Activated CD8-positive, alpha-beta memory T cell treated with anti-CD3 and anti-CD28 coated beads, Interleukin-2, amount 50 U/mL, for 4 hours (primary cell): ENCODE measurements at regions not wholly inside any gene's neighbourhood (a gene's known extent, or its start where the extent isn't known, plus 50 kb on each side); places are given as distances from the start of the nearest gene placed in this dataset.
"Not testable (repeated sequence)": the region's sequence is repeated elsewhere in the genome, so short reads cannot be mapped to it uniquely, and the experiment has no call there.

Source experiments
- DNase-seq: peaks from one replicate; pipeline ENCODE4 v3.0.0-alpha.2; 2020

DNA sequence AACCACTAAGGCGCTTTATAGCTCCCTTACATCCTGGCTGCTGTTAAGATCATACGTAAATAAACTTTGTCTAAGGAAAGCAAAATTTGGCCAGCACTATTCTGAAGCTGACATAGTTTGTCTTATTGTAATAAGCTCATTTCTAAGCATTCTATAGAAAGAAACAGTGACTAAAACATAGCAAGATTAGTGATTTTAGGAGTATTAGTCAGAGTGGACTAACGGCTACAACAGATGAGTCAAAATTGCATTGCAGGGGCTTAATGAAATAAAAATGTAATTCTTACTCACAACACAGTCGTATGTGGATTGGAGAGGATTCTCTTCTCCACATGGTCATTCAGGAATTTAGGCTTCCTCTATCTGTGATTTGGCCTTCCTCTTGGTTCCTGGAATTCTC, 347.6 kb downstream of the GADD45G start:
- no peak for DNase-seq

DNA sequence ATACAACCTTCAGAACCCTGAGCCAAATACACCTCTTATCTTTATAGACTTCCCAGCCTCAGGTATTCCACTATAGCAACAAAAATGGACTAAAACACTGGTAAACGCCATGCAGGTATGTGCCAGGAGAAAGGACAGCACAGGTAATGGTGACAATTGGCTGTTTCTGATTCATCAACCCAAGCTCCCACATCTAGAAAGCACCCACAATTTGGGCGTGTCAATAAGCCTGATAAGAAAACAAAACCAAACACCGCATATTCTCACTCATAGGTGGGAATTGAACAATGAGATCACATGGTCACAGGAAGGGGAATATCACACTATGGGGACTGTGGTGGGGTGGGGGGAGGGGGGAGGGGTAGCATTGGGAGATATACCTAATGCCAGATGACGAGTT, 348.5 kb downstream of the GADD45G start:
- DNase-seq: not testable (repeated sequence)

DNA sequence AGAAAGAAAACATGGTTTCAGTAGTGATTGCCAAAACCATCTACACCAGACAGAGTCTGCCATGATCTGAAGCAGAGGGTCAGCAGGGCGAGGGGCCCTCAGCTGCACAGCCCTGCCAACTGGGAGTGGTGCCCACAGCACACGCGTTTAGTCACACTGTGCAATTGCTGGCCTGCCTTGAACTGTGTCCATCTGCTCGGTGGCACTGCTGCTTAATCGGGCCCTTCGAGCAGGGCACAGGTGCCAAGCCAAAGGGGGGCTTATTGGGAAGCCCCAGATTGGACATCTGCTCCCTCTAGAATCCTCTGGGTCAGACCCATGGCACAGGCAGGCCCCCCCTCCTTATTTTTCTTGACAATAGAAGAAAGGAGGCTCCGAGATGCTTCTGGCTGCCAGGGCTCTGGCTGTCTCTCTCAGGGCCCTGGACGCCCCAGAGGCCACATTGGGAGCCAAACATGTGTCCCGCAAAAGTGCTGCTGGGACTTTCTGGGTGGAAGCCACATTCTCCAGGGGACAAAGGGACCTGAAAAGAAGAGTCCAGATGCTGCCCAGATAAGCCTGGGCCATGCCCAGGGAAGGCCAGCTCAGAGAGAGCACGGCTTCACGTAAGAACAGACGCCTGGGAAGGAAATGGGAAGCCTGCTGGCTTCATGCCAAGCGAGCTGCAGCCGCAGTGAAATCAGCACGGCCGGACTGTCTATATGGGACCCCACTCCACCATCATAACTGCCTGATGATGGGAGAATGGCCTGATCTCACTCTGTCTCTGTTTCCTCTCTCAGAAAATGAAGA, 349.2 kb downstream of the GADD45G start:
- DNase-seq: no peak

DNA sequence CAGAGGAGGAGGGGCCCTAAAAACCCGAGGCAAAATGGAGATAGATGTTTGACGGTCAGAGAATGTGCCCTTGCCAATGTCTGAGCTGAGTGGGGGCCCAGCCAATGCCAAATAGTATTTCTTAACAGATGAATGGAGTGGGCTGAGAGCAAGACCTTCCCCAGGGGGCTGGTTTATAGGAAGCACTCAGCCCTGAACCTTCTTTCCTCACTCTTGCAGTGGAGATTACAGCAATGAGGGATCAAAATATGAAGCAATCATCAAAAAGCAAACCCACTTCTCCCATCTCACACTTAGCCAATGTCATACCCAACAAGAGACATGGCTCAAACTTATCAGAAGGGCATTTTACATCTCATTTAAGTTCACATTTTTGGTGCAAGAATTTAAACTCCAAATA, 350.3 kb downstream of the GADD45G start:
- DNase-seq: no peak

GRCh38 chr9:89955626-89956025, 350.8 kb downstream of the GADD45G start:
- no peak for DNase-seq

GRCh38 chr9:89956331-89956730, 351.5 kb downstream of the GADD45G start:
- no peak for DNase-seq

GRCh38 chr9:89956907-89957306, 352.1 kb downstream of the GADD45G start:
- no peak for DNase-seq

DNA sequence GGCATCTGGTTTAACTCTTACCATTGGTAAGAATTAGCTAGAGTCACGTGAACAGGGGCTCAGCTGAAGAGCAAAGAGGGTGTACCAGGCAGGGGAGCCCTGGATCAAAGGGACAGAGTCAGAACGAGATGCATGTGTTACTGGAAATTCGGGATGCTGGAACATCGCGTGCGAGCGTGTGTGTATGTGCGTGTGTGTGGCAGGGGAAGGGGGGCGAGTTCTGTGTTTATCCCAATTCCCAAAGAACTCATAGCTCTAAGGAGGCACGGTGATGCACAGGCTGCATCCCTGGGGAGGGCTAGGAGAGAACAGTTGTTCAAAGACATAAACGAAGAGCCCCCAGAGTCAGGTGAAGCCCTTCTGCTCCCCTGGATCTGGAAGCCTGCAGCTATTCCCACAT, 353.3 kb downstream of the GADD45G start:
- no peak for DNase-seq

DNA sequence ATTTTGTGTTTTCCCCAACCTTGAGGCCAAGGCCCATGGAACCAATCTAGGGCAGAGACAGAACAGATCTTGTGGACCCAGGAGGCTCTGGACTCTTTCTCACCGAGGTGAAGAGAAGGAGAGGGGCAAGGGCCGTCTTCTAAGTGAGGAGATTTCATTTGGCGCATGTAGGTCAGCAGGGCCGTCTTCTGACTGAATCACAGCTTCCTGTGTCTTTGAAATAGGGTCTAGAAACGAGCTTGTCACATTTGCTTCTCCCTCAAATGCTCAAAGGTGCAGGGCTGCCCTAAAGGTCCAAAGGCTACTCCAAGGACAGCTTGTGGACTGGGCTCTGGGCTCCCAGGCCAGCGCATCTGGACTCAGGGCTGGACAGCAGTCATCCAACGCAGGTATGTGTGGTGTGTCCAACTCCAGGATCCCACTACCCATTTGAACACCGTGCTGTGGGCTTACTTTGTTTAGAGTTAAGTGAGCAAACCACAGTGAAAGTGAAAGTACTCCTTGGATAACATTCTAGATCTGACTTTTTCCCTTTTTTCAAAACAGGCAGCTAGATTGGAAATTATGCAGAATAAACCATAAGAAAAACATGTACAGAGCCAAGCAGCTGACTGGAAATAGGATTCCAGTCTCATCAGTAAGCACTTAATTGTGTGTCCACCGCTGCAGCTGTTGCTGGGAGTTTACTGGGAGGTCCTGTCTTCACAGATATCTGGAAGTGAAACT, 357.0 kb downstream of the GADD45G start:
- DNase-seq: no peak

GRCh38 chr9:89963280-89963679, 358.5 kb downstream of the GADD45G start:
- DNase-seq: no peak

DNA sequence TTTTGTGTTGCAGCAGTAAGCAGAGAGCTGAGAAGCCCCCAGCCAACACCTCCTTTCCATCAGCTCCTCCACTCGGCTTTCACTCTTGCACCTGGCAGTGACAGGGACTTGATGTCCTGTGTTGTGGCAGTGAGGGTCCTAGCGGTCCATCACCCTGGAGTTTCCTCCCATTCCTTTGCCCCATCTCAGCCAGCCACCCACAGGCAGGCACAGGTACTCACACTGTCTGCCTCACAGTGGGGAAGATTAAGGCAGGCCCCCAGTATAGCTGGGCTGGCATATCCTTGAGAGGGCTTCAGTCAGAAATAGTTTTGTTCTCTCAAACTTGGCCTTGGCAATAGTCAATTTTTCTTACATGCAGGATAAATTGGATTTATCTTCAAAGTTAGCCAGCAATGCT, 362.7 kb downstream of the GADD45G start:
- DNase-seq: no peak

- no peak for DNase-seq
Observed at GRCh38 chr9:89969156-89969675, 364.4 kb downstream of the GADD45G start.

DNA sequence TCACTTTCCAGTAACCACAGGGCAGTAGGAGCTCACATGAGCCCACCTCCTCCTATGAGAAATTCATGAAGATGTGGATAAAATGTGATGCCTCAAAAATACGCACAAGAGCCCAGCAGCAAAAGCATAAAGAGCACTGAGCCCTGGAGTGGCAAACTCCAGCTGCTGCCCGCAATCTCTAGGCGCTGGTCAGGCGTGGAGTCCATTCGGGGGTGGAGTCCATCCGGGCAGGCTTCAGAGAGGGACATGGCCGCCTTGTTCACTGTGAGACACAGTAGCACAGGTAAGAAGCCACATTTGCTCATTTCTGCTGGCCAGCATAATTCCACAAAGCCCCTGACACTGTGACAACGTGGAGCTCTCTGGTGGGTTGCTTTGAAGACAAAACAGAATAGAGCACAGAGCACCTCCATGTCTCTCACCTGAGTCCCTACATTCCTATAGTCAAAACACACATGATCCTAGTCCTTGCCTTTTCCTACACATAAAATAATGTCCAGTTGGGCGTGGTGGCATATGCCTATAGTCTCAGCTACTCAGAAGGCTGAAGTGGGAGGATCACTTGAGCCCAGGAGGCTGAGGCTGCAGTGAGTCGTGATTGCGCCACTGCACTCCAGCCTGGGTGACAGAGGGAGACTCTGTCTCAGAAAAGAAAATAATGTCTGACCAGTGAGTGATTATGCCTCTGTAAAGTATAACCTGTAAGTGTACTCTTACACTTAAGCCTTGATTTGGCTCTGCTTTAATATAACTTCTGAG, 365.2 kb downstream of the GADD45G start:
- DNase-seq: no peak

DNA sequence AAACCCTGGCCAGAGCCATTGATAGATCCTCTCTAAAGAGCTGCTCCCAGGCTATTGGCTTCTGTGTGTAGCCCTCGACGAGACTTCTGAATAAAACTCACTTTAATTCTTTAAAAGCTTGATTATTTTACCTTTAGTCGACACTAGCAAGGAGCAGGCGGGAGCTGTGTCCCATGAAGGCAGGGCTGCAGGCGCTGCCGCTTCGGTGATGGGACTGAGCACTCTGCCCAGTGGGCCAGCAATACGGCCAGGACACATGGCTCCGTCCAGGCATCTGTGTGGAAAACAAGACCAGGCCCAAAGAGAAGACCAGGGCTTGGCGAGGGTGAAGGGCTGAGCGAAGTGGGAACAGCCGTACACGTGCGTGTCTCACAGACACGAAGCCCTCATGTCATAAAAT, 365.9 kb downstream of the GADD45G start:
- no peak for DNase-seq

GRCh38 chr9:89972535-89972934, 367.7 kb downstream of the GADD45G start:
- no peak for DNase-seq

GRCh38 chr9:89974582-89974981, 369.8 kb downstream of the GADD45G start:
- no peak for DNase-seq

DNA sequence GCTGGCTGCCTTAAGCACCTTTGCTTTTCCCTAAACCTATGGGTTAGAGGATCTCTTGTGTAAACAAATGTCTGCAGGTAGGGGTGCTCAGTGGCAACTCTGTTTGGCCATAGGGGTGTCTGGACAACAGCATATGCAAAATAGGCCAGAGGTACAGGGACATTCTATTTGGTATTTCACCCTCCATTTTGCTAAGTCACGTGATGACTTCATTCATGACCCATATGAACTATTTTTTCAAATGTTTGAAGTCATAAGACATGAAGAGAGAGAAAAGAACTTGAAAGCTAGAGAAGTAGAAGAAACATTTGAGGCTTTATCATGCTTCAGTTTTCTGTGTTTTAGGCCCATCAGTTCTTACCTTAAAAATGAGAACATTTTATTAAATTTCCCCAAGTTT, 370.2 kb downstream of the GADD45G start:
- no peak for DNase-seq

DNA sequence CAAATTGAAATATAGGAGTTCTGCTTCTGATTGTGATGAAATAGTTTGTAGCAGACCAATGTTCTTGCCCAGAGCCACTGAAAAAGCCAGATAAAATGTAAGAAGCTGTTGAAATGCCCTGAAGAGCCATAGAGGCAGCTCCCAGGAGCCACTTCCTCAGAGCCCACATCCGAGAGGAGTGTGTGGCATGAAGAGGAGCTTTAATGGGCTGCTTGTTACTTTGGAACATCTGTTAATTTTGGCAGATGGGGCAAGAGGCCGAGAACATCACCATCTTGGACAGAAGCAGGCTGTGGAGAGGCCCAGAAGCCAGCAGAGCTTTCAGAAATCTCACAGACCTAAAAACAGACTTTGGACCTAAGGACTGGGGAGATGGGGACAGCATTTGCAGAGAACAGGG, 370.8 kb downstream of the GADD45G start:
- no peak for DNase-seq

DNA sequence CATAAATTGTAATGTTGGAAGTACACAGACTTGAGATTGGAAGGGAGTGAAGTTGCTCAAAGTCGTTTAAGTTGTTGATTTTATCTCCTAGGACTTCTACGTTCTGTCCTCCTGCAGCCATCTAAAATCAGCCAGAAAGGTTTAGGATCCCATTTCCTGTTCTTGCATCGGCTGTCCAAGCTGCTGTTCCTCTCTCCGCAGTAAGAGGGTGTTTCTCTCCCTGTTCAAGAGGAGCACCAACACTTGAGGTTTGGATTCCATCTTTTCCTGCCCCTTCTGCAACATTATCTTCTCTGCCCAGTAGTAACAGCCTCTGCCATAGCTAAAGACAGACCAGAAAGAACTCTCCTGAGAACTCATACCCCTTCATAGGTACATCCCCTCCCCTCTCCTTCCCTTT, 373.4 kb downstream of the GADD45G start:
- DNase-seq: no peak

DNA sequence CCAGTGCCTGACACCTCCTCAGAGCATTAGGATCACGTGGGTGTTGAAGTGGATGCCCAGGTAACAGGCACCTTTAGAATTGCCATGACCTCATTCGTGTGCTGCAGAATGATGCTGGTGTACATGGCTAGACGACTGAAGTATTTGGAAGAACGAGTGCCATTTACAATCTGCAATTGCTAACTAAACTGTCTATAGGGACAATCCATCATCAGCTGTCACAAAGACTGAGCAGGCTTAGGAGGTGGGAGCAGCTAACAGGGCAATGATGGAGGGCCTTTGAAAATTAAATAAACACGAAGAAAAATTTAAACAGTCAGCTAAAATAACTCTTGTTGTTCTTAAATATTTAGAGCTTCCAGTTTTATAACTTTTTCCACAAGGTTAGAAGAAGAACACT, 375.8 kb downstream of the GADD45G start:
- DNase-seq: no peak

- DNase-seq: no peak
Observed at GRCh38 chr9:89982016-89982415, 377.2 kb downstream of the GADD45G start.

DNA sequence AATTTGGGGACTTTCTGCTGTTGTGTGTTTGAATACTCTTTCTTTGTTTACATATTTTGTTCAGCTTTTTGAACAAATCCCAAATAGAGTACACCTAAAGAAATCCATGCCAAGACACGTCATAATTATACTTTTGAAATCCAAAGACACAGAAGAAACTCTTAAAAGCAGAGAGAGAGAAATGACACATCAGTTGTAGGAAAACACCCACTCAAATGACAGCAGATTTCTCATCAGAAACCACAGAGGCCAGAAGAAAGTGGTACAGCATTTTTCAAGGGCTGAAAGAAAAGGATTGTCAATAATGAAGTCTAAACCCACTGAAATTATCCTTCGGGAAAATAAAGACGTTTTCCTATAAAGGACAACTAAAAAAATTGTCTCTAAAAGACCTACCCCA, 378.6 kb downstream of the GADD45G start:
- DNase-seq: no peak

GRCh38 chr9:89984214-89984613, 379.4 kb downstream of the GADD45G start:
- no peak for DNase-seq

DNA sequence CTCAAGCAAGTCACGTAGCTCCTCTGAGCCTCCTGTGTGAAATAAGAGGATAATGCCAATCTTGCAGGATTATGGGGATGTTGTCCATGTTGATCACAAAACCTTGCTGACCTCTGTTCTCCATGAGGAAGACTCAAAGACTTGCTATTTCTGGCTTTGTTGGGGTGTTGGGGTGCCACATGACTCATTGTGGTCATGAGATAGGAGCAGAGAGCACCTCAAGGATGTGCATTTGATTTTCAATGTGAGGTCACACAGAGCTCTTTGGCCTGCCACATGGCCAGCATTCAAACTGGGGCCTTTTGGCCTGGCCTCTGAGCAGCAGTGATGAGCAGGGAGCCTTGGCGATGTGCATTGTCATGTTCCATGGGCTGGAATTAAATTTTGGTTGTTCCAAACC, 380.3 kb downstream of the GADD45G start:
- no peak for DNase-seq
